Trophoblast cell (in vitro differentiated cells and primary cell): ENCODE measurements at regions not wholly inside any gene's neighbourhood (a gene's known extent, or its start where the extent isn't known, plus 50 kb on each side); places are given as distances from the start of the nearest gene placed in this dataset.

Source experiments
- DNase-seq, 2 donors: peaks; one replicate each; pipeline ENCODE4 v3.0.0-alpha.2; 2016
- H2AFZ ChIP-seq: 2 replicates; pipeline ENCODE4 v1.6.1; 2013; ENCODE audit warnings: low read length, moderate library complexity, mild to moderate bottlenecking; ENCODE audit not compliant: insufficient read depth, poor library complexity
- H2AK5ac ChIP-seq: 2 replicates; pipeline ENCODE4 v1.6.1; 2013; ENCODE audit warnings: mild to moderate bottlenecking, low read length
- H2BK120ac ChIP-seq: 2 replicates; pipeline ENCODE4 v1.6.1; 2013; ENCODE audit warnings: low read length, mild to moderate bottlenecking, moderate library complexity; ENCODE audit not compliant: insufficient read depth, poor library complexity
- H2BK12ac ChIP-seq: 2 replicates; pipeline ENCODE4 v1.6.1; 2013; ENCODE audit warnings: mild to moderate bottlenecking, low read length, moderate library complexity
- H2BK5ac ChIP-seq: 2 replicates; pipeline ENCODE4 v1.6.1; 2013; ENCODE audit warnings: low read length, low read depth, moderate library complexity, mild to moderate bottlenecking; ENCODE audit not compliant: poor library complexity
- H3K14ac ChIP-seq: 2 replicates; pipeline ENCODE4 v1.6.1; 2013; ENCODE audit warnings: mild to moderate bottlenecking, low read length
- H3K18ac ChIP-seq: 2 replicates; pipeline ENCODE4 v1.6.1; 2013; ENCODE audit warnings: mild to moderate bottlenecking, low read length
- H3K23ac ChIP-seq: 2 replicates; pipeline ENCODE4 v1.6.1; 2013; ENCODE audit warnings: low read length
- H3K27ac ChIP-seq: 2 replicates; pipeline ENCODE4 v1.5.1; 2013; ENCODE audit warnings: low read depth, mild to moderate bottlenecking, inconsistent platforms, low read length, moderate library complexity
- H3K27me3 ChIP-seq: 2 replicates; pipeline ENCODE4 v1.6.1; 2013; ENCODE audit warnings: inconsistent platforms, mild to moderate bottlenecking, low read length, moderate library complexity; ENCODE audit not compliant: insufficient read depth
- H3K36me3 ChIP-seq, 2 experiments: 1 replicate in 1 of 2; 2 replicates in 1 of 2; pipeline ENCODE4 v1.6.1; 2013; ENCODE audit warnings: low read length in 2 of 2, mild to moderate bottlenecking in 2 of 2, moderate library complexity in 1 of 2; ENCODE audit not compliant: insufficient read depth in 2 of 2, control insufficient read depth in 1 of 2
- H3K4ac ChIP-seq: 2 replicates; pipeline ENCODE4 v1.6.1; 2013; ENCODE audit warnings: low read depth, mild to moderate bottlenecking, low read length, moderate library complexity
- H3K4me1 ChIP-seq, 2 experiments: 1 replicate in 1 of 2; 2 replicates in 1 of 2; pipeline ENCODE4 v1.6.1; 2013; ENCODE audit warnings: low read length in 2 of 2, mild to moderate bottlenecking in 2 of 2, moderate library complexity in 1 of 2; ENCODE audit not compliant: insufficient read depth in 2 of 2, control insufficient read depth in 1 of 2
- H3K4me2 ChIP-seq: 2 replicates; pipeline ENCODE4 v1.6.1; 2013; ENCODE audit warnings: inconsistent platforms, mild to moderate bottlenecking, low read length, moderate library complexity
- H3K4me3 ChIP-seq: 2 replicates; pipeline ENCODE4 v1.5.1; 2013; ENCODE audit warnings: mild to moderate bottlenecking, low read depth, low read length, inconsistent platforms
- H3K79me1 ChIP-seq: one replicate; pipeline ENCODE4 v1.6.1; 2013; ENCODE audit warnings: low read length
- H3K79me2 ChIP-seq: 2 replicates; pipeline ENCODE4 v1.6.1; 2013; ENCODE audit warnings: low read length, mild to moderate bottlenecking; ENCODE audit not compliant: control insufficient read depth, insufficient read depth, poor library complexity
- H3K9ac ChIP-seq: 2 replicates; pipeline ENCODE4 v1.6.1; 2013; ENCODE audit warnings: mild to moderate bottlenecking, low read length
- H3K9me3 ChIP-seq: 2 replicates; pipeline ENCODE4 v1.6.1; 2013; ENCODE audit warnings: low read depth, mild to moderate bottlenecking, control low read depth, inconsistent platforms, low read length; ENCODE audit not compliant: insufficient read depth
- H4K12ac ChIP-seq: 2 replicates; pipeline ENCODE4 v1.6.1; 2013; ENCODE audit warnings: low read depth, mild to moderate bottlenecking, low read length, moderate library complexity
- H4K8ac ChIP-seq: 2 replicates; pipeline ENCODE4 v1.6.1; 2013; ENCODE audit warnings: low read depth, mild to moderate bottlenecking, low read length, moderate library complexity
- H4K91ac ChIP-seq: one replicate; pipeline ENCODE4 v1.6.1; 2013; ENCODE audit warnings: low read depth, mild to moderate bottlenecking, low read length, moderate library complexity
- WGBS: extraction: QIAGEN DNeasy Blood & Tissue Kit; methylation state at CpG from one replicate; pipeline ENCODE4 v1.1.7; 2013; ENCODE audit warnings: missing lambda C conversion rate; ENCODE audit not compliant: insufficient read length, insufficient coverage; ENCODE audit errors: extremely low coverage; 5-methylcytosine and 5-hydroxymethylcytosine counted together

GRCh38 chr7:156123362-156123761 lies 311.1 kb upstream of the SHH start:
- Histone ChIP-seq H3K18ac (no peak overlapping the region), H3K27me3 (no peaks in the 10 kb centered on the region), H3K27ac (no peak overlapping the region), H3K23ac (no peak overlapping the region), H2BK5ac (no peak overlapping the region), H3K36me3 (no peaks in the 10 kb centered on the region), H2BK120ac (no peak overlapping the region), H3K9me3 (peaks cover 6% of the 10 kb centered on the region), H4K12ac (no peak overlapping the region), H4K91ac (no peak overlapping the region), H3K4me2 (no peak overlapping the region), H3K4me3 (no peak overlapping the region), H3K9ac (no peak overlapping the region), H2AFZ (no peak overlapping the region), H2AK5ac (no peak overlapping the region), H4K8ac (no peak overlapping the region), H3K4me1 (no peaks in the 10 kb centered on the region), H3K79me1 (no peaks in the 10 kb centered on the region), H3K79me2 (no peaks in the 10 kb centered on the region), H3K14ac (no peak overlapping the region), H2BK12ac (no peak overlapping the region), H3K4ac (no peak overlapping the region)
- no CpG with 5 or more reads among the region's 25 CpGs for WGBS
- DNase-seq = no peak

DNA sequence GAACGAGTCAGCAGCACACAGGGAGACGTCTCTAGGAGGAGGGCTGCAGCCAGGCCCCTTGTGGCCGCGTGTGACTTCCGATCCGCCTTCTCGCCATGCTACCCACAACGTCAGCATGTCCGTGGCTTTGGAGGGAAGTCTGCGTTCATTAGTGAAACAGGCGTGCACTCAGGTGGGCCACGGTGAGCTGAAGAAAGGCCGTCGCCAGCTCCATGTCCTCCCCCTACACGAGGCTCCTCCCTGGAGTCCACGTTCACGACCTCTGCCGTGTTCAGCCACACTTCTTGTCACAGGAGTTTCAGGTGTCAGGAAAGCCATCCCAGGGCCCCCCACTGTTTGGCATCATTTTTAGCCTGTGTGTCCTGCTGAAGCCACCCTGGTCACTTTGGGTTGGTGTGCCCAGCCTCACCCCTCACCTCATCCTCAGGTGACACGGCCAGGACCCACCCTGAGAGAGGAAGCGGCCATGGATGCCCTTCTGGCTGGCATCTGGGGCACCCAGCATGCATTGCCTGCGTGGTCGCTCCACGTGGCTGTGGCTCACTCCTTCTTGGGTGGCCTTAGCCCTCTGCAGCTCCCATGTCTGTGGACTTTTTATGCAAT lies 310.6 kb upstream of the SHH start:
- no peak overlapping the region for H4K91ac ChIP-seq
- H3K27me3 ChIP-seq = no peaks in the 10 kb centered on the region
- H3K79me1 ChIP-seq = no peaks in the 10 kb centered on the region
- H3K4me3 ChIP-seq = no peak overlapping the region
- H2BK120ac ChIP-seq = no peak overlapping the region
- no peak overlapping the region for H2AFZ ChIP-seq
- H2BK5ac ChIP-seq = no peak overlapping the region
- WGBS = no CpG with 5 or more reads among the region's 23 CpGs
- no peak overlapping the region for H3K18ac ChIP-seq
- DNase-seq = no peak
- no peaks in the 10 kb centered on the region for H3K79me2 ChIP-seq
- no peak overlapping the region for H2AK5ac ChIP-seq
- H3K14ac ChIP-seq = no peak overlapping the region
- H3K23ac ChIP-seq = no peak overlapping the region
- no peak overlapping the region for H3K4me2 ChIP-seq
- H4K12ac ChIP-seq = no peak overlapping the region
- H2BK12ac ChIP-seq = no peak overlapping the region
- H3K36me3 ChIP-seq = no peaks in the 10 kb centered on the region
- no peak overlapping the region for H4K8ac ChIP-seq
- no peaks in the 10 kb centered on the region for H3K4me1 ChIP-seq
- H3K4ac ChIP-seq = no peak overlapping the region
- no peak overlapping the region for H3K27ac ChIP-seq
- no peak overlapping the region for H3K9ac ChIP-seq
- peaks cover 6% of the 10 kb centered on the region for H3K9me3 ChIP-seq

- Histone ChIP-seq H3K4me1 (no peaks in the 10 kb centered on the region), H2BK5ac (no peak overlapping the region), H2BK120ac (no peak overlapping the region), H3K79me1 (no peaks in the 10 kb centered on the region), H4K12ac (no peak overlapping the region), H3K9me3 (peaks cover 6% of the 10 kb centered on the region), H3K27me3 (no peaks in the 10 kb centered on the region), H3K36me3 (no peaks in the 10 kb centered on the region), H4K8ac (no peak overlapping the region), H3K4ac (no peak overlapping the region), H3K9ac (no peak overlapping the region), H3K79me2 (no peaks in the 10 kb centered on the region), H2BK12ac (no peak overlapping the region), H3K27ac (no peak overlapping the region), H2AFZ (no peak overlapping the region), H4K91ac (no peak overlapping the region), H3K23ac (no peak overlapping the region), H3K4me2 (no peak overlapping the region), H3K4me3 (no peak overlapping the region), H3K18ac (no peak overlapping the region), H2AK5ac (no peak overlapping the region), H3K14ac (no peak overlapping the region)
- no peak for DNase-seq
- no CpG with 5 or more reads among the region's 17 CpGs for WGBS
Observed at GRCh38 chr7:156121956-156122355, 309.7 kb upstream of the SHH start.

DNA sequence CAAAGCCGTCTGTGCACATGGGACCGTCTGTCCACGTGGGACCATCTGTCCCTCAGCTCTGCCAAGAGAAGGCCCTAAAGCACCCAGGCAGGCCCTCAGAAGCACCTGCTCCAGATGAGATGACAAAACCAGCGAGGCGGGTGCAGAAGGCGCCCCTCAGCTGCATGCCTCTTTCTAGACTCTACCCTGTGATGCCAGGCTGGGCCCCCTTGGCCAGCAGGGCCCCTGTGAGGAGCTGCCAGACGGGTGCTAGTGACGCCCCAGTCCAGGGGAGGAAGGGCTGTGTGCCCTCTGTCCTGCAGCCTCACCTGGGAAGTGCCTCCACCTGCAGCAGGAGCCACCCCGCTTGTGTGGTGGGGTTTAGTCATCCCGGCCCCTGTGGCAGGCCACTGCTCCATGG lies 309.2 kb upstream of the SHH start:
- Histone ChIP-seq H3K27me3 (no peaks in the 10 kb centered on the region), H3K23ac (no peak overlapping the region), H3K4me2 (no peak overlapping the region), H3K9ac (no peak overlapping the region), H3K4ac (no peak overlapping the region), H2BK12ac (no peak overlapping the region), H3K4me3 (no peak overlapping the region), H4K12ac (no peak overlapping the region), H4K91ac (no peak overlapping the region), H2AFZ (no peak overlapping the region), H4K8ac (no peak overlapping the region), H3K36me3 (no peaks in the 10 kb centered on the region), H3K79me1 (no peaks in the 10 kb centered on the region), H3K4me1 (no peaks in the 10 kb centered on the region), H3K9me3 (peaks cover 6% of the 10 kb centered on the region), H3K79me2 (no peaks in the 10 kb centered on the region), H2BK5ac (no peak overlapping the region), H3K14ac (no peak overlapping the region), H2BK120ac (no peak overlapping the region), H2AK5ac (no peak overlapping the region), H3K18ac (no peak overlapping the region), H3K27ac (no peak overlapping the region)
- no CpG with 5 or more reads among the region's 10 CpGs for WGBS
- DNase-seq = no peak
